Panc1 (cell line): ENCODE measurements at regions not wholly inside any gene's neighbourhood (a gene's known extent, or its start where the extent isn't known, plus 50 kb on each side); places are given as distances from the start of the nearest gene placed in this dataset.

ENCODE experiments used
- TF ChIP-seq, protein P1 (sequence below): fragments of 450-650 bp; IDR thresholded peaks from 2 replicates; pipeline ENCODE4 v1.5.1; 2017; ENCODE audit warnings: mild to moderate bottlenecking
- TF ChIP-seq, protein P2 (sequence below), 2 experiments: IDR thresholded peaks; 2 replicates each; pipeline ENCODE4 v1.6.1; 2011 to 2012; ENCODE audit warnings: low read depth in 2 of 2, control low read depth in 1 of 2, low read length in 1 of 2, mild to moderate bottlenecking in 1 of 2, moderate library complexity in 1 of 2; ENCODE audit not compliant: insufficient read depth in 1 of 2

DNA sequence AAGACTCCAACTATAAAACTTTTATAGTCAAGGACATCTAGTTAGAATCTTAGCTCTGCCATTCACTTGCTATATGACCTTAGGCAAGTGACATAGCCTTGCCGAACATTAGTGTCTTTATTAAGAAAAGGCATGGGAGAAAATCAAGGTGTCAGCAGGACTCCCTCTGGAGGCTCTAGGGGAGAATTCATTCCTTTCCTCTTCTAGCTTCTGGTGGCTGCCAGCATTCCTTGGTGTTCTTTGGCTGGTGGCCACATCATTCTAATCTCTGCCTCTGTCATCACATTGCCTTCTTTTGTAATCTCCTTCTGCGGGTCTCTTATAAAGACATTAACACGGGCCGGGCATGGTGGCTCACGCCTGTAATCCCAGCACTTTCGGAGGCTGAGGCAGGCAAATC, 99.8 kb downstream of the PPP1R2C start:
- TF ChIP-seq, protein P1, sequence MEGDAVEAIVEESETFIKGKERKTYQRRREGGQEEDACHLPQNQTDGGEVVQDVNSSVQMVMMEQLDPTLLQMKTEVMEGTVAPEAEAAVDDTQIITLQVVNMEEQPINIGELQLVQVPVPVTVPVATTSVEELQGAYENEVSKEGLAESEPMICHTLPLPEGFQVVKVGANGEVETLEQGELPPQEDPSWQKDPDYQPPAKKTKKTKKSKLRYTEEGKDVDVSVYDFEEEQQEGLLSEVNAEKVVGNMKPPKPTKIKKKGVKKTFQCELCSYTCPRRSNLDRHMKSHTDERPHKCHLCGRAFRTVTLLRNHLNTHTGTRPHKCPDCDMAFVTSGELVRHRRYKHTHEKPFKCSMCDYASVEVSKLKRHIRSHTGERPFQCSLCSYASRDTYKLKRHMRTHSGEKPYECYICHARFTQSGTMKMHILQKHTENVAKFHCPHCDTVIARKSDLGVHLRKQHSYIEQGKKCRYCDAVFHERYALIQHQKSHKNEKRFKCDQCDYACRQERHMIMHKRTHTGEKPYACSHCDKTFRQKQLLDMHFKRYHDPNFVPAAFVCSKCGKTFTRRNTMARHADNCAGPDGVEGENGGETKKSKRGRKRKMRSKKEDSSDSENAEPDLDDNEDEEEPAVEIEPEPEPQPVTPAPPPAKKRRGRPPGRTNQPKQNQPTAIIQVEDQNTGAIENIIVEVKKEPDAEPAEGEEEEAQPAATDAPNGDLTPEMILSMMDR = no peak; the same call in 1 of the 2 replicates
- TF ChIP-seq, protein P2, sequence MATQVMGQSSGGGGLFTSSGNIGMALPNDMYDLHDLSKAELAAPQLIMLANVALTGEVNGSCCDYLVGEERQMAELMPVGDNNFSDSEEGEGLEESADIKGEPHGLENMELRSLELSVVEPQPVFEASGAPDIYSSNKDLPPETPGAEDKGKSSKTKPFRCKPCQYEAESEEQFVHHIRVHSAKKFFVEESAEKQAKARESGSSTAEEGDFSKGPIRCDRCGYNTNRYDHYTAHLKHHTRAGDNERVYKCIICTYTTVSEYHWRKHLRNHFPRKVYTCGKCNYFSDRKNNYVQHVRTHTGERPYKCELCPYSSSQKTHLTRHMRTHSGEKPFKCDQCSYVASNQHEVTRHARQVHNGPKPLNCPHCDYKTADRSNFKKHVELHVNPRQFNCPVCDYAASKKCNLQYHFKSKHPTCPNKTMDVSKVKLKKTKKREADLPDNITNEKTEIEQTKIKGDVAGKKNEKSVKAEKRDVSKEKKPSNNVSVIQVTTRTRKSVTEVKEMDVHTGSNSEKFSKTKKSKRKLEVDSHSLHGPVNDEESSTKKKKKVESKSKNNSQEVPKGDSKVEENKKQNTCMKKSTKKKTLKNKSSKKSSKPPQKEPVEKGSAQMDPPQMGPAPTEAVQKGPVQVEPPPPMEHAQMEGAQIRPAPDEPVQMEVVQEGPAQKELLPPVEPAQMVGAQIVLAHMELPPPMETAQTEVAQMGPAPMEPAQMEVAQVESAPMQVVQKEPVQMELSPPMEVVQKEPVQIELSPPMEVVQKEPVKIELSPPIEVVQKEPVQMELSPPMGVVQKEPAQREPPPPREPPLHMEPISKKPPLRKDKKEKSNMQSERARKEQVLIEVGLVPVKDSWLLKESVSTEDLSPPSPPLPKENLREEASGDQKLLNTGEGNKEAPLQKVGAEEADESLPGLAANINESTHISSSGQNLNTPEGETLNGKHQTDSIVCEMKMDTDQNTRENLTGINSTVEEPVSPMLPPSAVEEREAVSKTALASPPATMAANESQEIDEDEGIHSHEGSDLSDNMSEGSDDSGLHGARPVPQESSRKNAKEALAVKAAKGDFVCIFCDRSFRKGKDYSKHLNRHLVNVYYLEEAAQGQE (IDR thresholded peaks at IDR 0.05; ENCODE audit: insufficient read depth in 1 of 2, low read depth in 2 of 2, low read length in 1 of 2) = no peak
